ENCODE measurements at regions not wholly inside any gene's neighbourhood (a gene's known extent, or its start where the extent isn't known, plus 50 kb on each side); places are given as distances from the start of the nearest gene placed in this dataset.

DNA sequence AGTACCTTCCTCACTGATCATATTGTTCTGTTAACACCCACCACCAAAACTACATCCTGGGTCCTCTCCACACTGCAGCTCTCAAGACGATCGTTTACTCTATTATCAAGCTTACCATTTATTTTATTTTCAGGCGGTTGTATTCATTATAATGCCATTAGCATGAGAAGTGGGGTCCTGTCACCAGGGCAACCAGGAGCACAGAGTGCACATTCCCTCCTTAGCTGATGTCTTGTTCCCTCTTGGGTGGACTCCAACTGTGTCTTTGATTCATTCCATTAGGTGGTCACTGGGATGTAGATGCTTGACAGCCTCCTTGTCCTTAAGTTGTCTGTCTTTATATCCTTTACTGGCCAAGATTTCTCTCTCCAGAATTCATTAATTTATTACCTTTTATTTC is 965.9 kb upstream of the EEF2KMT start:
- dilution Hi-C loops (cut with HindIII; ENCODE audit: low sequenced_read_pairs, unreplicated experiment), result no loop called here
- ChIA-PET CTCF (no interaction called here), POLR2A (ENCODE audit: unreplicated experiment) (no interaction called here)
- intact Hi-C loops (cut with micrococcal nuclease), result no loop called here
- no peak overlapping the region for H3K27ac ChIP-seq (ENCODE audit: insufficient read depth, low read length)
- H2BK15ac ChIP-seq (ENCODE audit: low read depth, low read length), result no peak overlapping the region
- H3K56ac ChIP-seq (ENCODE audit: extremely low read depth, insufficient read depth, low read length), result no peak overlapping the region
- H3K4me2 ChIP-seq (ENCODE audit: low read depth, low read length), result no peak overlapping the region
- H4K8ac ChIP-seq (ENCODE audit: low read depth in 2 of 2, low read length in 2 of 2), result no peak overlapping the region
- H2BK5ac ChIP-seq (ENCODE audit: low read depth, low read length, poor library complexity, severe bottlenecking), result no peak overlapping the region
- in situ Hi-C loops (cut with MboI; ENCODE audit: low sequenced_read_pairs), result no loop called here
- TF ChIP-seq, protein P1, sequence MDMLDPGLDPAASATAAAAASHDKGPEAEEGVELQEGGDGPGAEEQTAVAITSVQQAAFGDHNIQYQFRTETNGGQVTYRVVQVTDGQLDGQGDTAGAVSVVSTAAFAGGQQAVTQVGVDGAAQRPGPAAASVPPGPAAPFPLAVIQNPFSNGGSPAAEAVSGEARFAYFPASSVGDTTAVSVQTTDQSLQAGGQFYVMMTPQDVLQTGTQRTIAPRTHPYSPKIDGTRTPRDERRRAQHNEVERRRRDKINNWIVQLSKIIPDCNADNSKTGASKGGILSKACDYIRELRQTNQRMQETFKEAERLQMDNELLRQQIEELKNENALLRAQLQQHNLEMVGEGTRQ (IDR thresholded peaks at IDR 0.05; ENCODE audit: low read depth, low read length), result no peak
- TF ChIP-seq BHLHE40 (IDR thresholded peaks at IDR 0.05; ENCODE audit: low read depth, low read length) (no peak), CEBPB (IDR thresholded peaks at IDR 0.05; ENCODE audit: low read depth, low read length) (no peak), NFE2L2 (IDR thresholded peaks at IDR 0.05; ENCODE audit: low read depth, low read length) (no peak), RCOR1 (IDR thresholded peaks at IDR 0.05; ENCODE audit: insufficient replicate concordance, low read length) (no peak), MAFK (IDR thresholded peaks at IDR 0.05; ENCODE audit: low read depth, low read length) (no peak), RAD21 (IDR thresholded peaks at IDR 0.05; ENCODE audit: low read length) (no peak), CHD1 (IDR thresholded peaks at IDR 0.05; ENCODE audit: low read depth, low read length) (no peak), POLR2A (IDR thresholded peaks at IDR 0.05; ENCODE audit: low read depth, low read length) (no peak), RFX5 (IDR thresholded peaks at IDR 0.05; ENCODE audit: low read depth, low read length) (no peak), MAZ (IDR thresholded peaks at IDR 0.05; ENCODE audit: borderline replicate concordance, low read depth, low read length) (no peak), FOS (IDR thresholded peaks at IDR 0.05; ENCODE audit: low read depth, low read length) (no peak)
- TF ChIP-seq, protein P2, sequence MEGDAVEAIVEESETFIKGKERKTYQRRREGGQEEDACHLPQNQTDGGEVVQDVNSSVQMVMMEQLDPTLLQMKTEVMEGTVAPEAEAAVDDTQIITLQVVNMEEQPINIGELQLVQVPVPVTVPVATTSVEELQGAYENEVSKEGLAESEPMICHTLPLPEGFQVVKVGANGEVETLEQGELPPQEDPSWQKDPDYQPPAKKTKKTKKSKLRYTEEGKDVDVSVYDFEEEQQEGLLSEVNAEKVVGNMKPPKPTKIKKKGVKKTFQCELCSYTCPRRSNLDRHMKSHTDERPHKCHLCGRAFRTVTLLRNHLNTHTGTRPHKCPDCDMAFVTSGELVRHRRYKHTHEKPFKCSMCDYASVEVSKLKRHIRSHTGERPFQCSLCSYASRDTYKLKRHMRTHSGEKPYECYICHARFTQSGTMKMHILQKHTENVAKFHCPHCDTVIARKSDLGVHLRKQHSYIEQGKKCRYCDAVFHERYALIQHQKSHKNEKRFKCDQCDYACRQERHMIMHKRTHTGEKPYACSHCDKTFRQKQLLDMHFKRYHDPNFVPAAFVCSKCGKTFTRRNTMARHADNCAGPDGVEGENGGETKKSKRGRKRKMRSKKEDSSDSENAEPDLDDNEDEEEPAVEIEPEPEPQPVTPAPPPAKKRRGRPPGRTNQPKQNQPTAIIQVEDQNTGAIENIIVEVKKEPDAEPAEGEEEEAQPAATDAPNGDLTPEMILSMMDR (conservative IDR thresholded peaks at IDR 0.05; ENCODE audit: low read depth, low read length), result no peak
- TF ChIP-seq, protein P3, sequence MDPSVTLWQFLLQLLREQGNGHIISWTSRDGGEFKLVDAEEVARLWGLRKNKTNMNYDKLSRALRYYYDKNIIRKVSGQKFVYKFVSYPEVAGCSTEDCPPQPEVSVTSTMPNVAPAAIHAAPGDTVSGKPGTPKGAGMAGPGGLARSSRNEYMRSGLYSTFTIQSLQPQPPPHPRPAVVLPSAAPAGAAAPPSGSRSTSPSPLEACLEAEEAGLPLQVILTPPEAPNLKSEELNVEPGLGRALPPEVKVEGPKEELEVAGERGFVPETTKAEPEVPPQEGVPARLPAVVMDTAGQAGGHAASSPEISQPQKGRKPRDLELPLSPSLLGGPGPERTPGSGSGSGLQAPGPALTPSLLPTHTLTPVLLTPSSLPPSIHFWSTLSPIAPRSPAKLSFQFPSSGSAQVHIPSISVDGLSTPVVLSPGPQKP (IDR thresholded peaks at IDR 0.05; ENCODE audit: borderline replicate concordance, low read depth, low read length), result no peak
- H2BK120ac ChIP-seq (ENCODE audit: low read depth, low read length), result no peak overlapping the region
- no CpG with 5 or more reads among the region's 3 CpGs for WGBS, 2 experiments (ENCODE audit: extremely low coverage in 2 of 2, insufficient read length in 1 of 2)
- H2AK9ac ChIP-seq (replicated peaks; ENCODE audit: low read depth, low read length, poor library complexity), result no peak overlapping the region
- H4K91ac ChIP-seq (ENCODE audit: insufficient read depth, low read depth, low read length), result no peak overlapping the region
- H3K9me1 ChIP-seq (ENCODE audit: insufficient read depth, low read length), result no peaks in the 10 kb centered on the region
- ATAC-seq (ENCODE audit: low read depth), result no peak
- DNase-seq, result no peak
- H4K20me1 ChIP-seq (ENCODE audit: insufficient read depth, low read length), result no peaks in the 10 kb centered on the region
- H3K4ac ChIP-seq (ENCODE audit: low read depth, low read length), result no peak overlapping the region
- H4K5ac ChIP-seq (ENCODE audit: low read depth, low read length), result no peak overlapping the region
- H3K9ac ChIP-seq (ENCODE audit: low read depth, low read length), result no peak overlapping the region
- H3K23ac ChIP-seq (ENCODE audit: low read depth, low read length), result no peak overlapping the region
- no peak overlapping the region for H3K18ac ChIP-seq (ENCODE audit: low read depth, low read length)
- H3K79me1 ChIP-seq (ENCODE audit: low read depth in 1 of 2, low read length in 2 of 2), result no peaks in the 10 kb centered on the region
- H3K9me3 ChIP-seq (ENCODE audit: control insufficient read depth, insufficient read depth, low read length), result peaks cover 5% of the 10 kb centered on the region
- no peaks in the 10 kb centered on the region for H3K4me1 ChIP-seq (ENCODE audit: control insufficient read depth, insufficient read depth, low read length)
- no peak overlapping the region for H2BK20ac ChIP-seq (ENCODE audit: low read depth, low read length)
- BruUV-seq (replicated peaks), result no TSS peak
- no peak overlapping the region for H2AK5ac ChIP-seq (ENCODE audit: low read depth, low read length)
- no peaks in the 10 kb centered on the region for H3K27me3 ChIP-seq (ENCODE audit: control insufficient read depth, insufficient read depth, low read length)
- no peaks in the 10 kb centered on the region for H3K36me3 ChIP-seq (ENCODE audit: control insufficient read depth, insufficient read depth, low read length)
- no peak overlapping the region for H3K4me3 ChIP-seq (ENCODE audit: insufficient read depth, low read depth, low read length)
- H3K14ac ChIP-seq (replicated peaks; ENCODE audit: low read depth, low read length), result no peak overlapping the region
- H2AFZ ChIP-seq (replicated peaks; ENCODE audit: low read length, poor library complexity), result no peak overlapping the region
